Right lobe of liver (tissue), 4 donors: ENCODE measurements at regions not wholly inside any gene's neighbourhood (a gene's known extent, or its start where the extent isn't known, plus 50 kb on each side); places are given as distances from the start of the nearest gene placed in this dataset.

Source experiments
- CTCF ChIP-seq, 4 donors: fragments of 200-600 bp in 3 of 4; fragments of 450-650 bp in 1 of 4; IDR thresholded peaks; one replicate each; pipeline versions ENCODE4 v1.5.1 to v1.8.0; 2016 to 2022; ENCODE audit warnings: antibody characterized with exemption in 4 of 4, mild to moderate bottlenecking in 2 of 4
- POLR2A ChIP-seq: fragments of 450-650 bp; IDR thresholded peaks from one replicate; pipeline ENCODE4 v1.6.1; 2017; ENCODE audit warnings: antibody characterized with exemption, mild to moderate bottlenecking
- donor health status: DM: no; HTN: no; CAD: no.
- donor health status: DM: no; HTN: no; CAD: no.
- donor health status: DM: no; HTN: yes; CAD: no.

GRCh38 chr1:232499188-232499587 lies 130.7 kb downstream of the SIPA1L2 start:
- no peak for TF ChIP-seq CTCF (IDR thresholded peaks at IDR 0.05)
- TF ChIP-seq POLR2A: no peak
